ENCODE measurements at regions not wholly inside any gene's neighbourhood (a gene's known extent, or its start where the extent isn't known, plus 50 kb on each side); places are given as distances from the start of the nearest gene placed in this dataset.

DNA sequence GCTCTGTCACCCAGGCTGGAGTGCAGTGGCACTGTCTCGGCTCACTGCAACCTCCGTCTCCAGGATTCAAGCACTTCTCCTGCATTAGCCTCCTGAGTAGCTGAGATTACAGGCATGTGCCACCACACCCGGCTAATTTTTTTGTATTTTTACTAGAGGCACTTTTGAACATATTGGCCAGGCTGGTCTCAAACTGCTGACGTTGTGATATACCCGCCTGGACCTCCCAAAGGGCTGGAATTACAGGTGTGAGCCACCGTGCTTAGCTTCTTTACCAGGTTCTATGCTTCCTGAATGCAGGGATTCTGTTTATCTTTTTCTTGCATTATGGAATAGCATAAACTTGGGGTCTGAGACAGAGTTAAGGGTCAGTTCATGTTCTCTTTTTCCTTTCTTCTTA, 317.9 kb upstream of the RBFOX1 start:
- TF ChIP-seq, protein P1, sequence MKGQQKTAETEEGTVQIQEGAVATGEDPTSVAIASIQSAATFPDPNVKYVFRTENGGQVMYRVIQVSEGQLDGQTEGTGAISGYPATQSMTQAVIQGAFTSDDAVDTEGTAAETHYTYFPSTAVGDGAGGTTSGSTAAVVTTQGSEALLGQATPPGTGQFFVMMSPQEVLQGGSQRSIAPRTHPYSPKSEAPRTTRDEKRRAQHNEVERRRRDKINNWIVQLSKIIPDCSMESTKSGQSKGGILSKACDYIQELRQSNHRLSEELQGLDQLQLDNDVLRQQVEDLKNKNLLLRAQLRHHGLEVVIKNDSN (IDR thresholded peaks at IDR 0.05), result no peak
- TF ChIP-seq NFIC (IDR thresholded peaks at IDR 0.05), result no peak
- TF ChIP-seq CREB1 (IDR thresholded peaks at IDR 0.05; ENCODE audit: low read depth), result no peak
- no peak for TF ChIP-seq EP300 (IDR thresholded peaks at IDR 0.05; ENCODE audit: borderline replicate concordance)
- TF ChIP-seq, protein P2, sequence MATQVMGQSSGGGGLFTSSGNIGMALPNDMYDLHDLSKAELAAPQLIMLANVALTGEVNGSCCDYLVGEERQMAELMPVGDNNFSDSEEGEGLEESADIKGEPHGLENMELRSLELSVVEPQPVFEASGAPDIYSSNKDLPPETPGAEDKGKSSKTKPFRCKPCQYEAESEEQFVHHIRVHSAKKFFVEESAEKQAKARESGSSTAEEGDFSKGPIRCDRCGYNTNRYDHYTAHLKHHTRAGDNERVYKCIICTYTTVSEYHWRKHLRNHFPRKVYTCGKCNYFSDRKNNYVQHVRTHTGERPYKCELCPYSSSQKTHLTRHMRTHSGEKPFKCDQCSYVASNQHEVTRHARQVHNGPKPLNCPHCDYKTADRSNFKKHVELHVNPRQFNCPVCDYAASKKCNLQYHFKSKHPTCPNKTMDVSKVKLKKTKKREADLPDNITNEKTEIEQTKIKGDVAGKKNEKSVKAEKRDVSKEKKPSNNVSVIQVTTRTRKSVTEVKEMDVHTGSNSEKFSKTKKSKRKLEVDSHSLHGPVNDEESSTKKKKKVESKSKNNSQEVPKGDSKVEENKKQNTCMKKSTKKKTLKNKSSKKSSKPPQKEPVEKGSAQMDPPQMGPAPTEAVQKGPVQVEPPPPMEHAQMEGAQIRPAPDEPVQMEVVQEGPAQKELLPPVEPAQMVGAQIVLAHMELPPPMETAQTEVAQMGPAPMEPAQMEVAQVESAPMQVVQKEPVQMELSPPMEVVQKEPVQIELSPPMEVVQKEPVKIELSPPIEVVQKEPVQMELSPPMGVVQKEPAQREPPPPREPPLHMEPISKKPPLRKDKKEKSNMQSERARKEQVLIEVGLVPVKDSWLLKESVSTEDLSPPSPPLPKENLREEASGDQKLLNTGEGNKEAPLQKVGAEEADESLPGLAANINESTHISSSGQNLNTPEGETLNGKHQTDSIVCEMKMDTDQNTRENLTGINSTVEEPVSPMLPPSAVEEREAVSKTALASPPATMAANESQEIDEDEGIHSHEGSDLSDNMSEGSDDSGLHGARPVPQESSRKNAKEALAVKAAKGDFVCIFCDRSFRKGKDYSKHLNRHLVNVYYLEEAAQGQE (IDR thresholded peaks at IDR 0.05; ENCODE audit: low read depth), result no peak
- TF ChIP-seq EGR1 (IDR thresholded peaks at IDR 0.05), result no peak

DNA sequence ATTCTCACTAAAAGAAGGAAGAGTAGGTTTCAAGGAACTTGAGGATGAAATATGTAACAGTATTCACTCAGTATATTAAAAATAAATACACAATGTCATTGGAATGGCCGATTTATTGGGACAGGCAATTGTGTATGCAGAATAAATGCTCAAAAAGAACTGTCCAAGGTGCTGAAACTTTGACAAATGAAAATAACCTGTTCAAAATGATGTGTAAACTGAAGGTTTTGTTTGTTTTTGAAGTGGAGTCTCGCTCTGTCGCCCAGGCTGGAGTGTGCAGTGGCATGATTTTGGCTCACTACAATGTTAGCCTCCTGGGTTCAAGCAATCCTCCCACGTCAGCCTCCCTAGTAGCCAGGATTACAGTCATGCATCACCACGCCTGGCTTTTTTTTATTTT, 318.7 kb upstream of the RBFOX1 start:
- TF ChIP-seq EGR1 (IDR thresholded peaks at IDR 0.05) (no peak), TEAD4 (IDR thresholded peaks at IDR 0.05) (no peak), EP300 (IDR thresholded peaks at IDR 0.05; ENCODE audit: borderline replicate concordance) (no peak)
- TF ChIP-seq, protein P2 (IDR thresholded peaks at IDR 0.05; ENCODE audit: low read depth), result peak; percentile 84

DNA sequence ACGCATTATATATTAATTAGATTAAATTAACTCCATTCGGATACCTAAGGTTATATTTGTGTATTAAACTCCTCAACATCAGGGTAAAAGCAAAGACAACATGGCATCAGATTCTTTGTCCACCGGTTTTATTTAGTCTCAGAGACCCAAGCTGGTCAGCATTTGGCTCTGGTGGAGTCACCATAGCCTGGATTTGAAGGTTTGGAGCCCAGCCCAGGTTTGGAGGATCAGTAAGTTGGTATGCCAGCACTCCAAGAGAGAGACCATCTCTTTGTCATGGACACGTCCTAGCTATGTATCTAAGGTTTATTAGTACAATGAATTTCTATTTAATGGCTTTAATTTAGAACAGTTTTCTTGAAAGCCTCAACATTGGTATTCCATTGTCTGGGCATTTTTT, 328.4 kb upstream of the RBFOX1 start:
- TF ChIP-seq YY1 (IDR thresholded peaks at IDR 0.05; ENCODE audit: low read depth), result no peak
- TF ChIP-seq CEBPB (IDR thresholded peaks at IDR 0.05), result no peak
- TF ChIP-seq, protein P1 (IDR thresholded peaks at IDR 0.05), result no peak

DNA sequence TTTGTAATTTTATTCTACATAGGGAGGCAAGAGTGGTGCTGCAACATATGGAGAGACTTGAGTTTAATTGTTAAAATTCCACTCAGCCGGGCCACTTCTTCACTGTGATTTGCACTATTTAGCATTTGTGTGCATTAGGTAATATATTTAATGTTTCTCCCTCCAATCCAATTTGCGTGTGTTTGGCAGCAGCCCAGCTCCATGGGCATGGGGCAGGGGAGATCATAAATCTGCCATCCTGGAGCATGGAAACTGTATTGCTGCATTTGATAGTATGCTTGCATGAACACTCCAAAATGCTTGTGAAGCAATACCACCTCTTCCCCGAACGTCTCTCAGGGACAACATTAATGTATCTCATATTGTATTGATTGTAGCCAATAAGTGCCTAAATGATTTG, 339.1 kb upstream of the RBFOX1 start:
- TF ChIP-seq CREB1 (IDR thresholded peaks at IDR 0.05; ENCODE audit: low read depth), result no peak
- no peak for TF ChIP-seq RAD21 (IDR thresholded peaks at IDR 0.05; ENCODE audit: low read depth)
- TF ChIP-seq TCF12 (IDR thresholded peaks at IDR 0.05; ENCODE audit: low read depth), result no peak

DNA sequence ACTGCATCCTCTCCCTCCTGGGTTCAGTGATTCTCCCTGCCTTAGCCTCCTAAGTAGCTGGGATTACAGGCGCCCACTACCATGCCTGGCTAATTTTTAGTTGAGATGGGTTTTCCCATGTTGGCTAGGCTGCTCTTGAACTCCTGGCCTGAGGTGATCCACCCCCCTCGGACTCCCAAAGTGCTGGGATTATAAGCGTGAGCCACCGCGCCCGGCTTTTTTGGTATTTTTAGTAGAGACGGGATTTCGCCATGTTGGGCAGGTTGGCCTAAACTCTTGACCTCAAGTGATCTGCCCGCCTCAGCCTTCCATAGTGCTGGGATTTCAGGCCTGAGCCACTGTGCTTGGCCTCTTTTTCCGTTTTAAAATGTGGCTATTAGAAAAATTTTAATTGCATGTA, 343.8 kb upstream of the RBFOX1 start:
- TF ChIP-seq NFIC (IDR thresholded peaks at IDR 0.05), result no peak
- TF ChIP-seq, protein P1 (IDR thresholded peaks at IDR 0.05), result no peak
- no peak for TF ChIP-seq CEBPB (IDR thresholded peaks at IDR 0.05)
- no peak for TF ChIP-seq TAF1 (IDR thresholded peaks at IDR 0.05; ENCODE audit: low read depth)
- TF ChIP-seq, protein P2 (IDR thresholded peaks at IDR 0.05; ENCODE audit: low read depth), result no peak
- no peak for TF ChIP-seq YY1 (IDR thresholded peaks at IDR 0.05; ENCODE audit: low read depth)
- TF ChIP-seq, protein P3, sequence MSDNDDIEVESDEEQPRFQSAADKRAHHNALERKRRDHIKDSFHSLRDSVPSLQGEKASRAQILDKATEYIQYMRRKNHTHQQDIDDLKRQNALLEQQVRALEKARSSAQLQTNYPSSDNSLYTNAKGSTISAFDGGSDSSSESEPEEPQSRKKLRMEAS (IDR thresholded peaks at IDR 0.05), result no peak
- TF ChIP-seq ZBTB7A (IDR thresholded peaks at IDR 0.05; ENCODE audit: low read depth), result no peak
- TF ChIP-seq EP300 (IDR thresholded peaks at IDR 0.05; ENCODE audit: borderline replicate concordance), result no peak
- no peak for TF ChIP-seq TCF12 (IDR thresholded peaks at IDR 0.05; ENCODE audit: low read depth)
- no peak for TF ChIP-seq EGR1 (IDR thresholded peaks at IDR 0.05)
- no peak for TF ChIP-seq FOXM1 (IDR thresholded peaks at IDR 0.05; ENCODE audit: borderline replicate concordance, low read depth)
- no peak for TF ChIP-seq TEAD4 (IDR thresholded peaks at IDR 0.05)
- no peak for TF ChIP-seq CREB1 (IDR thresholded peaks at IDR 0.05; ENCODE audit: low read depth)
- TF ChIP-seq RAD21 (IDR thresholded peaks at IDR 0.05; ENCODE audit: low read depth), result no peak

Measured in Ishikawa (cell line).